ENCODE measurements at regions not wholly inside any gene's neighbourhood (a gene's known extent, or its start where the extent isn't known, plus 50 kb on each side); places are given as distances from the start of the nearest gene placed in this dataset.

DNA sequence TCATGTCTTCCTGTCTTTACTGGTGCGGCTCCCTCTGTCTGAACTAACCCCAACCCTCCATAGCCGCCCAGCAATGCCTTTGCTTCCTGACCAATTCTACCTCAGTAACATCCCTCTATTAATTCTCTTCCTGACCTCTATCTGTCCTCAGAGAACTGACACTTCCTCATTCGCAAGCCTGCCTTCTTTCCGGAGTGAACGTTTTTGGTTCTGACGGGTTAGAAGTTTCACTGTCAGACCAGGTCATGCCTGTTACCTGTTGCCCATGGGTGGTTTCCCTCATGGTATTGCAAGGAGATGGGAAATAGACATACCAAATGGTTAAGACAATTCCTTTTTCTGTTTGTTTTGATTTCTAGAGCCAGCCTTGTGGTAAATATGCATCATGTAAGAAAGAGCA, 453.4 kb upstream of the SLC14A2 start:
- TF ChIP-seq, protein P1, sequence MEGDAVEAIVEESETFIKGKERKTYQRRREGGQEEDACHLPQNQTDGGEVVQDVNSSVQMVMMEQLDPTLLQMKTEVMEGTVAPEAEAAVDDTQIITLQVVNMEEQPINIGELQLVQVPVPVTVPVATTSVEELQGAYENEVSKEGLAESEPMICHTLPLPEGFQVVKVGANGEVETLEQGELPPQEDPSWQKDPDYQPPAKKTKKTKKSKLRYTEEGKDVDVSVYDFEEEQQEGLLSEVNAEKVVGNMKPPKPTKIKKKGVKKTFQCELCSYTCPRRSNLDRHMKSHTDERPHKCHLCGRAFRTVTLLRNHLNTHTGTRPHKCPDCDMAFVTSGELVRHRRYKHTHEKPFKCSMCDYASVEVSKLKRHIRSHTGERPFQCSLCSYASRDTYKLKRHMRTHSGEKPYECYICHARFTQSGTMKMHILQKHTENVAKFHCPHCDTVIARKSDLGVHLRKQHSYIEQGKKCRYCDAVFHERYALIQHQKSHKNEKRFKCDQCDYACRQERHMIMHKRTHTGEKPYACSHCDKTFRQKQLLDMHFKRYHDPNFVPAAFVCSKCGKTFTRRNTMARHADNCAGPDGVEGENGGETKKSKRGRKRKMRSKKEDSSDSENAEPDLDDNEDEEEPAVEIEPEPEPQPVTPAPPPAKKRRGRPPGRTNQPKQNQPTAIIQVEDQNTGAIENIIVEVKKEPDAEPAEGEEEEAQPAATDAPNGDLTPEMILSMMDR (IDR thresholded peaks at IDR 0.05): no peak
- TF ChIP-seq POLR2A (IDR thresholded peaks at IDR 0.05) (no peak), POLR2AphosphoS5 (IDR thresholded peaks at IDR 0.05) (no peak), EP300 (IDR thresholded peaks at IDR 0.05) (no peak)
